ENCODE measurements at regions not wholly inside any gene's neighbourhood (a gene's known extent, or its start where the extent isn't known, plus 50 kb on each side); places are given as distances from the start of the nearest gene placed in this dataset.

GRCh38 chr5:102010644-102011043 is 285.4 kb downstream of the SLCO4C1 start:
- Histone ChIP-seq H3K27ac (ENCODE audit: low read length) (no peak overlapping the region), H4K20me1 (ENCODE audit: insufficient read depth) (no peaks in the 10 kb centered on the region), H3K27me3 (ENCODE audit: insufficient read depth, low read depth, low read length) (no peaks in the 10 kb centered on the region), H3K4me2 (ENCODE audit: low read length) (no peak overlapping the region), H2AFZ (ENCODE audit: low read depth, low read length) (no peak overlapping the region), H3K9ac (ENCODE audit: low read length) (no peak overlapping the region), H3K4me3 (ENCODE audit: low read length) (no peak overlapping the region), H3K9me3 (ENCODE audit: low read length) (no peaks in the 10 kb centered on the region), H3K79me2 (replicated peaks; ENCODE audit: insufficient read depth, low read length) (no peaks in the 10 kb centered on the region), H3K36me3 (ENCODE audit: insufficient read depth, low read length) (no peaks in the 10 kb centered on the region), H3K9me2 (ENCODE audit: insufficient read depth, low read length) (no peaks in the 10 kb centered on the region), H3F3A (ENCODE audit: insufficient read depth, low read length, poor library complexity, severe bottlenecking) (no peaks in the 10 kb centered on the region)
- no peak for TF ChIP-seq SMC3 (conservative IDR thresholded peaks at IDR 0.05; ENCODE audit: poor library complexity)
- TF ChIP-seq RAD21 (conservative IDR thresholded peaks at IDR 0.05) = no peak
- TF ChIP-seq MXI1 (conservative IDR thresholded peaks at IDR 0.05; ENCODE audit: poor library complexity, severe bottlenecking) = no peak
- TF ChIP-seq REST (IDR thresholded peaks at IDR 0.05; ENCODE audit: borderline replicate concordance) = no peak
- no peak for TF ChIP-seq EP300 (conservative IDR thresholded peaks at IDR 0.05; ENCODE audit: poor library complexity, severe bottlenecking)
- TF ChIP-seq EZH2 (IDR thresholded peaks at IDR 0.05; ENCODE audit: borderline replicate concordance, insufficient read depth, low read length, poor library complexity, severe bottlenecking) = no peak
- no peak for TF ChIP-seq CTCF (IDR thresholded peaks at IDR 0.05; ENCODE audit: poor library complexity, severe bottlenecking)
- no peak for TF ChIP-seq POLR2AphosphoS5 (IDR thresholded peaks at IDR 0.05)
- TF ChIP-seq TAF1 (IDR thresholded peaks at IDR 0.05; ENCODE audit: low read depth) = no peak

GRCh38 chr5:101997235-101997634 is 298.8 kb downstream of the SLCO4C1 start:
- TF ChIP-seq CTCF (IDR thresholded peaks at IDR 0.05; ENCODE audit: poor library complexity, severe bottlenecking) (no peak), EP300 (conservative IDR thresholded peaks at IDR 0.05; ENCODE audit: poor library complexity, severe bottlenecking) (no peak), REST (IDR thresholded peaks at IDR 0.05; ENCODE audit: borderline replicate concordance) (no peak), SMC3 (conservative IDR thresholded peaks at IDR 0.05; ENCODE audit: poor library complexity) (no peak), TAF1 (IDR thresholded peaks at IDR 0.05; ENCODE audit: low read depth) (no peak), EZH2 (IDR thresholded peaks at IDR 0.05; ENCODE audit: borderline replicate concordance, insufficient read depth, low read length, poor library complexity, severe bottlenecking) (no peak), RAD21 (conservative IDR thresholded peaks at IDR 0.05) (no peak), POLR2AphosphoS5 (IDR thresholded peaks at IDR 0.05) (no peak), MXI1 (conservative IDR thresholded peaks at IDR 0.05; ENCODE audit: poor library complexity, severe bottlenecking) (no peak)
- no peaks in the 10 kb centered on the region for H3K27me3 ChIP-seq (ENCODE audit: insufficient read depth, low read depth, low read length)
- no peak overlapping the region for H3K4me3 ChIP-seq (ENCODE audit: low read length)
- H3K9me2 ChIP-seq (ENCODE audit: insufficient read depth, low read length) = no peaks in the 10 kb centered on the region
- H3K79me2 ChIP-seq (replicated peaks; ENCODE audit: insufficient read depth, low read length) = no peaks in the 10 kb centered on the region
- H3K27ac ChIP-seq (ENCODE audit: low read length) = no peak overlapping the region
- H4K20me1 ChIP-seq (ENCODE audit: insufficient read depth) = no peaks in the 10 kb centered on the region
- no peak overlapping the region for H2AFZ ChIP-seq (ENCODE audit: low read depth, low read length)
- no peak overlapping the region for H3K4me2 ChIP-seq (ENCODE audit: low read length)
- no peak overlapping the region for H3K9ac ChIP-seq (ENCODE audit: low read length)
- no peaks in the 10 kb centered on the region for H3F3A ChIP-seq (ENCODE audit: insufficient read depth, low read length, poor library complexity, severe bottlenecking)
- H3K9me3 ChIP-seq (ENCODE audit: low read length) = no peaks in the 10 kb centered on the region
- no peaks in the 10 kb centered on the region for H3K36me3 ChIP-seq (ENCODE audit: insufficient read depth, low read length)
